Panc1 (cell line): ENCODE measurements at regions not wholly inside any gene's neighbourhood (a gene's known extent, or its start where the extent isn't known, plus 50 kb on each side); places are given as distances from the start of the nearest gene placed in this dataset.
"Not testable (repeated sequence)": the region's sequence is repeated elsewhere in the genome, so short reads cannot be mapped to it uniquely, and the experiment has no call there.

ENCODE experiments used
- ATAC-seq: fragments of 200-7000 bp; cut with Tn5 transposase; 2 replicates; pipeline ENCODE4 v1.9.1; 2020; ENCODE audit warnings: mild to moderate bottlenecking, moderate library complexity
- BruUV-seq: library from RNA; stranded (reverse); fragments of 400-500 nt; replicated peaks from 2 replicates; lab custom pipeline; 2021; lab: Mats Ljungman, UMichigan
- CTCF ChIA-PET: fragments of 300-600 bp; sonication (Branson Sonifier 250); formaldehyde crosslinking; loops from one replicate; lab custom pipeline; 2022; ENCODE audit warnings: antibody characterized with exemption; lab: Charles Lee
- POLR2A ChIA-PET: fragments of 300-600 bp; sonication (Branson Sonifier 250); formaldehyde crosslinking; loops from one replicate; lab custom pipeline; 2022; ENCODE audit warnings: antibody characterized with exemption; lab: Charles Lee
- DNase-seq: peaks from one replicate; pipeline ENCODE4 v3.0.0-alpha.2; 2010; ENCODE audit warnings: low read depth, low spot score
- H3K27ac ChIP-seq: 2 replicates; pipeline ENCODE4 v1.5.1; 2011; ENCODE audit warnings: mild to moderate bottlenecking, low read length, inconsistent platforms
- H3K27me3 ChIP-seq: fragments of 200-500 bp; sonication (Bioruptor generic); 2 replicates; pipeline ENCODE4 v1.6.0; 2014; ENCODE audit warnings: low read length, inconsistent platforms; ENCODE audit not compliant: control insufficient read depth, insufficient read depth
- H3K36me3 ChIP-seq: fragments of 200-500 bp; sonication (Bioruptor generic); 2 replicates; pipeline ENCODE4 v1.5.1; 2014; ENCODE audit warnings: inconsistent platforms, mild to moderate bottlenecking, low read length, moderate library complexity; ENCODE audit not compliant: control insufficient read depth, insufficient read depth
- H3K4me1 ChIP-seq: 2 replicates; pipeline ENCODE4 v1.5.1; 2011; ENCODE audit warnings: inconsistent platforms, mild to moderate bottlenecking, low read length, moderate library complexity; ENCODE audit not compliant: control insufficient read depth, insufficient read depth
- H3K4me3 ChIP-seq, 2 experiments: 2 replicates each; pipeline ENCODE4 v1.5.1; 2011 to 2012; ENCODE audit warnings: low read depth in 2 of 2, low read length in 2 of 2, mild to moderate bottlenecking in 2 of 2, inconsistent platforms in 1 of 2, moderate library complexity in 1 of 2
- H3K9me3 ChIP-seq: fragments of 200-500 bp; sonication (Bioruptor generic); 2 replicates; pipeline ENCODE4 v1.5.1; 2014; ENCODE audit warnings: low read depth, mild to moderate bottlenecking, inconsistent platforms, low read length, moderate library complexity; ENCODE audit not compliant: control insufficient read depth, insufficient read depth
- CTCF ChIP-seq: fragments of 450-650 bp; IDR thresholded peaks from 2 replicates; pipeline ENCODE4 v1.5.1; 2017; ENCODE audit warnings: mild to moderate bottlenecking
- POLR2AphosphoS5 ChIP-seq: IDR thresholded peaks from 2 replicates; pipeline ENCODE4 v1.6.1; 2012; ENCODE audit warnings: mild to moderate bottlenecking, low read depth, low read length, moderate library complexity
- REST ChIP-seq, 2 experiments: IDR thresholded peaks; 2 replicates each; pipeline ENCODE4 v1.6.1; 2011 to 2012; ENCODE audit warnings: low read depth in 2 of 2, control low read depth in 1 of 2, low read length in 1 of 2, mild to moderate bottlenecking in 1 of 2, moderate library complexity in 1 of 2; ENCODE audit not compliant: insufficient read depth in 1 of 2
- SIN3A ChIP-seq: IDR thresholded peaks from 2 replicates; pipeline ENCODE4 v1.6.1; 2012; ENCODE audit warnings: low read depth, mild to moderate bottlenecking, low read length, moderate library complexity, borderline replicate concordance; ENCODE audit not compliant: insufficient read depth
- TCF7L2 ChIP-seq: IDR thresholded peaks from 2 replicates; pipeline ENCODE4 v1.6.1; 2011; ENCODE audit warnings: mild to moderate bottlenecking, low read depth, low read length, inconsistent platforms
- in situ Hi-C: cut with HindIII; loops from 2 replicates; pipeline ENCODE4 v1.10.0; 2016; ENCODE audit warnings: low sequenced_read_pairs, low pct_unique_long_range_greater_than_20kb
- intact Hi-C: fragments of 100-400 bp; cut with micrococcal nuclease; formaldehyde crosslinking; loops from one replicate; pipeline ENCODE4 v1.10.0; 2022; ENCODE audit not compliant: unreplicated experiment

DNA sequence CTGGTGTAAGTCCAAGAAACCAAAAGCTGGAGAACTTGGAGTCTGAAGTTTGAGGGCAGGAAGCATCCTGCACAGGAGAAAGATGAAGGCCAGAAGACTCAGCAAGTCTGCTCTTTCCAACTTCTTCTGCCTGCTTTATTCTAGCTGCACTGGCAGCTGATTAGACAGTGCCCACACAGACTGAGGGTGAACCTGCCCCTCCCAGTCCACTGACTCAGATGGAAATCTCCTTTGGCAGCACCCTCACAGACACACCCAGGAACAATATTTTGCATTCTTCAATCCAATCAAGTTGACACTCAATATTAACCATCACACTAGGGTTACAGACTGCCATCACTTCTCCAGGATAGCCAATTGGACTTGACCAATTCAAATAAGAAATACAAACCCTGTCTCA lies 510.4 kb upstream of the SYT4 start:
- intact Hi-C loops, DNase-seq, H3K4me1 ChIP-seq, in situ Hi-C loops, H3K36me3 ChIP-seq, CTCF ChIA-PET, H3K27me3 ChIP-seq, H3K27ac ChIP-seq, H3K9me3 ChIP-seq, POLR2A ChIA-PET, ATAC-seq, H3K4me3 ChIP-seq, BruUV-seq: not testable (repeated sequence)

- no peak for ATAC-seq
- POLR2A ChIA-PET = no interaction called here
- CTCF ChIA-PET = no interaction called here
Observed at GRCh38 chr18:43789234-43790000, 512.1 kb upstream of the SYT4 start.

More at GRCh38 chr18:43789234-43790000, 512.1 kb upstream of the SYT4 start:
- Histone ChIP-seq H3K36me3 (no peaks in the 10 kb centered on the region), H3K9me3 (no peaks in the 10 kb centered on the region), H3K27me3 (no peaks in the 10 kb centered on the region), H3K4me3 (no peak overlapping the region), H3K4me1 (no peaks in the 10 kb centered on the region), H3K27ac (no peak overlapping the region)
- no peak for TF ChIP-seq SIN3A
- TF ChIP-seq TCF7L2 = no peak
- no peak for TF ChIP-seq REST (IDR thresholded peaks at IDR 0.05; ENCODE audit: insufficient read depth in 1 of 2, low read depth in 2 of 2, low read length in 1 of 2)
- no peak for TF ChIP-seq POLR2AphosphoS5
- TF ChIP-seq CTCF = no peak; the same call in 1 of the 2 replicates
- DNase-seq = no peak
- no TSS peak for BruUV-seq
- intact Hi-C loops = no loop called here
- in situ Hi-C loops = no loop called here
